Naive B cell (primary cell): ENCODE measurements at regions not wholly inside any gene's neighbourhood (a gene's known extent, or its start where the extent isn't known, plus 50 kb on each side); places are given as distances from the start of the nearest gene placed in this dataset.

Experiments used
- ATAC-seq, 2 donors: fragments of 150-1000 bp; cut with Tn5 transposase; 2 replicates each; pipeline ENCODE4 v1.10.0; 2021; ENCODE audit warnings: low read depth in 2 of 2, mild to moderate bottlenecking in 2 of 2, moderate library complexity in 2 of 2
- DNase-seq: peaks from one replicate; pipeline ENCODE4 v3.0.0; 2022
- H3K27ac Mint-ChIP-seq, 6 donors: one replicate each; pipeline ENCODE4 v1.8.0; 2020 to 2022; ENCODE audit warnings: mild to moderate bottlenecking in 6 of 6, mixed read lengths in 6 of 6, moderate library complexity in 5 of 6, inconsistent platforms in 2 of 6
- H3K27me3 Mint-ChIP-seq, 3 donors: one replicate each; pipeline ENCODE4 v1.8.0; 2021 to 2022; ENCODE audit warnings: mixed read lengths in 3 of 3, mild to moderate bottlenecking in 1 of 3
- H3K36me3 Mint-ChIP-seq, 2 donors: one replicate each; pipeline ENCODE4 v1.8.0; 2020 to 2022; ENCODE audit warnings: mixed read lengths in 2 of 2, inconsistent platforms in 1 of 2, mild to moderate bottlenecking in 1 of 2
- H3K4me1 Mint-ChIP-seq, 3 donors: one replicate each; pipeline ENCODE4 v1.8.0; 2020 to 2022; ENCODE audit warnings: mixed read lengths in 3 of 3, inconsistent platforms in 1 of 3, mild to moderate bottlenecking in 1 of 3, moderate library complexity in 1 of 3
- H3K4me3 Mint-ChIP-seq, 8 donors: one replicate each; pipeline ENCODE4 v1.8.0; 2020 to 2022; ENCODE audit warnings: mild to moderate bottlenecking in 8 of 8, mixed read lengths in 8 of 8, moderate library complexity in 8 of 8, inconsistent platforms in 2 of 8
- H3K9me3 Mint-ChIP-seq, 7 donors: one replicate each; pipeline ENCODE4 v1.8.0; 2020 to 2022; ENCODE audit warnings: mixed read lengths in 7 of 7, mild to moderate bottlenecking in 5 of 7, inconsistent platforms in 2 of 7, moderate library complexity in 1 of 7

GRCh38 chr3:31161889-31162288 is 267.4 kb upstream of the GADL1 start:
- H3K27ac Mint-ChIP-seq, result no peak overlapping the region
- peaks cover 2 to 6% (median 5%) of the 10 kb centered on the region in 3 donors for H3K4me1 Mint-ChIP-seq
- DNase-seq (no peak), ATAC-seq (no peak)
- H3K9me3 Mint-ChIP-seq, result peaks cover 0 to 3% (median 0%) of the 10 kb centered on the region in 7 donors
- no peak overlapping the region for H3K4me3 Mint-ChIP-seq
- H3K36me3 Mint-ChIP-seq, result no peaks in the 10 kb centered on the region
- H3K27me3 Mint-ChIP-seq, result no peaks in the 10 kb centered on the region

GRCh38 chr3:31164381-31164780 is 269.9 kb upstream of the GADL1 start:
- DNase-seq (no peak), ATAC-seq (no peak)
- no peaks in the 10 kb centered on the region for H3K36me3 Mint-ChIP-seq
- H3K4me3 Mint-ChIP-seq, result no peak overlapping the region
- H3K9me3 Mint-ChIP-seq, result no peaks in the 10 kb centered on the region
- no peak overlapping the region for H3K27ac Mint-ChIP-seq
- no peaks in the 10 kb centered on the region for H3K4me1 Mint-ChIP-seq
- peaks cover 0 to 6% (median 0%) of the 10 kb centered on the region in 3 donors for H3K27me3 Mint-ChIP-seq

DNA sequence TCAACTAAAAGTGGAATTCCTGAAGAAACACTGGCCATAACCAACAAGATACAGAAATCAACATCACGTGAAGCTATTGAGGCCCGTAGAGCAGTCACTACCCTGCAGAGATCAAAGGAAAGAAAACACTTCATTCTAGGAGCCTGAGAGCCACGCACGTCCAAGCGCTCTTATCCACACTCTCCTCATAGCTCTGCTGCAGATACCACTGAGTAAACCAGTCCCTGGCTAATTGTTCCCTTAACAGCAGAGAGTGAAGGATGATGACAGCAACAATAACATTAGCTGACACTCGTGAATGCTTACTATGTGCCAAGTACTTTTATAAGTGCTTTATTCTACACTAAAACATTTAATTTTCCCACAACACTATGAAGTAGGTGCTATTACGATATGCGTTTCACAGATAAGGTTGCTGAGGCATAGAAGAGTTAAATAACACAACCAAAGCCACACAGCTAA is 271.0 kb upstream of the GADL1 start:
- no peaks in the 10 kb centered on the region for H3K36me3 Mint-ChIP-seq
- no peak overlapping the region for H3K4me3 Mint-ChIP-seq
- ATAC-seq (no peak), DNase-seq (no peak)
- peaks cover 0 to 6% (median 0%) of the 10 kb centered on the region in 3 donors for H3K27me3 Mint-ChIP-seq
- H3K4me1 Mint-ChIP-seq, result no peaks in the 10 kb centered on the region
- H3K9me3 Mint-ChIP-seq, result no peaks in the 10 kb centered on the region
- H3K27ac Mint-ChIP-seq, result no peak overlapping the region

DNA sequence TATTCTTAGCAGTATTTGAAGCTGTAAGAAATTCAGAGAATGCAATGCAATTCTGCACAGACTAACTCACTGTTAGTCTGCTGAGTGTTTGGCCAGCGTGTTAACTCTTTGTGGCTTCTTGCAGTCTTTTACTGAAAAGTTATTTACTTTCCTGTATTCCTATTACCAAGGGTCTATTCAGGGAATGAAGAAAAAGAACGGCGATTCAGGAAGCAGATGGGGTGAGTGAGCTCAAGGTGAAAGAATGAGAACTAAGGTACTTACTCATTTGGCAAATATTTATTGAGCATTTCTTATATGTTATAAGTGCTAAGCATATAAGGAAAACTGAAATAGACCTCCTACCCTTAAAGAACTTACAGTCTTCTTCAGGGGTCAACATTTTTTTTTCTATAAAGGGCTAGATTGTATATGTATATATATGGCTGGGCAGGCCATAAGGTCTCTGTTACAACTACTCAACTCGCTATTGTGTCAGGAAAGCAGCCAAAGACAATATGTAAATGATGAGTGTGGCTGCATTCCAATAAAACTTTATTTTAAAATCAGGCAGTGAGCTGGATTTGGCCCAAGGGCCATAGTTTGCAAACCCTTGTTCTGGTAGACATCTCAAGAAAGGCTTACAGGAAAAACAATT is 271.9 kb upstream of the GADL1 start:
- no peak for DNase-seq
- peaks cover 0 to 6% (median 0%) of the 10 kb centered on the region in 3 donors for H3K27me3 Mint-ChIP-seq
- no peaks in the 10 kb centered on the region for H3K4me1 Mint-ChIP-seq
- no peak overlapping the region for H3K4me3 Mint-ChIP-seq
- H3K27ac Mint-ChIP-seq, result no peak overlapping the region
- ATAC-seq, result no peak
- H3K9me3 Mint-ChIP-seq, result no peaks in the 10 kb centered on the region
- no peaks in the 10 kb centered on the region for H3K36me3 Mint-ChIP-seq

DNA sequence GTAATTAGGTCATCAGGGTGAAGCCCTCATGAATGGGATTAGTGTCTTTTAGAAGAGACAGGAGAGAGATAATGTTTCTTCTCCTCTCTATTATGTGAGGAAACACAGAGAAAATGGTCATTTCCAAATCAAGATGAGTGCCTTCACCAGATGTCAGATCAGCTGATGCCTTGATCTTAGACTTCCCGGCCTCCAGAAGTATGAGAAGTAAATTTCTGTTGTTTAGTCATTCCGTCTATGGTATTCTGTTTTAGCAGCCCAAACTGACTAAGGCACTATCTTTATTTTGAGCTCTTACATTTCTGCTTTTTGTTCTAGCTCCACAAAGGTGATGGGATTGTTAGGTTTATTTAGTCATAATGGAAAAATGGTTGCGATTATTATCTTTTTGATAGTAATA is 273.2 kb upstream of the GADL1 start:
- no peak for DNase-seq
- peaks cover 0 to 6% (median 0%) of the 10 kb centered on the region in 3 donors for H3K27me3 Mint-ChIP-seq
- H3K27ac Mint-ChIP-seq, result no peak overlapping the region
- H3K9me3 Mint-ChIP-seq, result no peaks in the 10 kb centered on the region
- ATAC-seq, result no peak
- H3K4me1 Mint-ChIP-seq, result no peaks in the 10 kb centered on the region
- H3K36me3 Mint-ChIP-seq, result no peaks in the 10 kb centered on the region
- no peak overlapping the region for H3K4me3 Mint-ChIP-seq

DNA sequence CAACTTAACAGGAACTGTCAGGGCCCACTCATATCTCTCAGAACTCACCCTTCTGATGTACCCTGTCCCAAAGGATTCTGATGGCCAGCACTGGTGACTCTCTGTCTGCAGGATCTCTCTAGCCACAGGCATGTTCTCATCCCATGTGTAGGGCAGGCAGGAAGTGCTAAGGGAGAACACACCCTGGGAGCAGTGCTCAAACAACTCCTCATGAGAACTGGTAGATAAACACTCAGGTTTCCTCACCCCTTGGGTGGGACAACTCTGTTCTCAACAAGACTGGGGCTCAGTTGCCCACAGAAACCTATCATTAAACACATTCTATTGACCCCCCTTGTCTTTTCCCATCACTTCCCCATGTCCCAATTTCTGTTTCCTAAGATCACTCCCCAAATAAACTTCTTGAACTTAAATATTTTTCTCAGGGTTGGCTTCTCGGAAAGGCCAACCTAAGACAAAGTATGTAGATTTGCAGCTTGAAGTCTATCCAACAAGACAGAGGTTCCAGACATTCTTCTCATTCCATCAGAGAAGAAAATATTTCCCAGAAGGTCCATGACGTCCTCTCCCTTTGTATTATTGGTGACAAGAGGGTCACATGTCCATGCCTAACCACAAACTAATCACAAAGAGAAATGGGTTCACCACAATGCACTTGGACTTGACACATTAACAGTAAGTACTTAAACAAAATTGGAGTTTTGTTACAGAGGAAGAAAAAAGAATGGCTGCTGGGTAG is 276.6 kb upstream of the GADL1 start:
- H3K27me3 Mint-ChIP-seq, result peaks cover 0 to 6% (median 0%) of the 10 kb centered on the region in 3 donors

GRCh38 chr3:31172336-31172735 is 277.9 kb upstream of the GADL1 start:
- H3K4me1 Mint-ChIP-seq, result no peaks in the 10 kb centered on the region
- peaks cover 0 to 6% (median 0%) of the 10 kb centered on the region in 3 donors for H3K27me3 Mint-ChIP-seq
- ATAC-seq (no peak), DNase-seq (no peak)
- H3K27ac Mint-ChIP-seq, result peak overlapping the region in 1 of 6 donors; percentile 4
- H3K36me3 Mint-ChIP-seq, result no peaks in the 10 kb centered on the region
- no peaks in the 10 kb centered on the region for H3K9me3 Mint-ChIP-seq
- H3K4me3 Mint-ChIP-seq, result no peak overlapping the region

More for the DNA sequence above, 276.6 kb upstream of the GADL1 start:
- DNase-seq (no peak), ATAC-seq (no peak)
- Mint-ChIP-seq H3K9me3 (no peaks in the 10 kb centered on the region), H3K4me1 (no peaks in the 10 kb centered on the region), H3K4me3 (no peak overlapping the region), H3K36me3 (no peaks in the 10 kb centered on the region), H3K27ac (peak overlapping the region in 1 of 6 donors; percentile 54)

DNA sequence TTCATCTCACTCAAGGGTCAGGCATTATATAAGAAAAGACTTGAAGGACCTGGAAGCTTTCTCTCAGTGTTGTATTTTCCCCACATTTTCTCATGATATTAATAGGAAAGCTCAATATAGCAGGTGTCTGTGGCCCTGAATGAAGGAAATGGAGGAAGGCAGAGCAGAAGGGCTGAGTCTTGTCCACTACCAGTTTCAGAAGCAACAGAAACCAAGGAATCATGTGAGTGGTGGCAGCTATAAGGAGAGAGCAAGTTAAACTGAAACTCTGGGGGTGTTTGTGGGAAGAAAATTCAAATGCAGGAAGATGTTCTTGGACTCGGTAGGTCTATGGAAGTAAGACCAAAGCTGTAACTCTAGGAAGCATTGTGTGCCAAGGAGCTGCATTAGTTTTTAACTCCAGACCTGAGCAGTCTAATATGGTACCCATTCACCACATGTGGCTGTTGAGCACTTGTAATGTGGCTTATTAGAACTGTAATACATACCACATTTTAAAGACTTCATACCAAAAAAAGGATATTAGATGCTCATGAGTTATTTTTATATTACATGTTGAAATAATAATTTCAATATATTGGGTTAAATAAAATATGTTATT is 278.8 kb upstream of the GADL1 start:
- no peaks in the 10 kb centered on the region for H3K36me3 Mint-ChIP-seq
- H3K27ac Mint-ChIP-seq, result peak overlapping the region in 1 of 6 donors; percentile 5
- DNase-seq (no peak), ATAC-seq (no peak)
- H3K27me3 Mint-ChIP-seq, result no peaks in the 10 kb centered on the region
- no peak overlapping the region for H3K4me3 Mint-ChIP-seq
- H3K9me3 Mint-ChIP-seq, result no peaks in the 10 kb centered on the region
- H3K4me1 Mint-ChIP-seq, result peaks cover 0 to 4% (median 0%) of the 10 kb centered on the region in 3 donors

DNA sequence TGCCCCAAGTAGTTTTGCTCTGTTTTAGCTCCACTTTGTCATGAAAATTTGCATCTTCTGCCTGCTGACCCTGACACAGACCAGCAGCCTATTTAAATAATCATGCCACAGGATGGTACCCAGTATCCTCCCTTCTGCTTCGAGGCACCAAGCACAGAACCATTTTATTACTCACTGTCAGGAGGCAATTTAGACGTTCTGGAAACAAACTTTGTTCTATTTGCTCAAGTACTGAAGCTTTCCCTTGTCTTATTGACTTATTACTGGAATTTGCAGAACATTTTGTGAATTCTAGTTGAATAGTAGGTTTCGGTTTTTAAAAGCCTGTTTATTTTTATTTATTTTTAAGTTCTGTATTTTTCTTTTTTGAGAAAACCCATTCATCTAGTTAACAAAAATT is 279.6 kb upstream of the GADL1 start:
- peaks cover 0 to 11% (median 5%) of the 10 kb centered on the region in 3 donors for H3K4me1 Mint-ChIP-seq
- no peak overlapping the region for H3K4me3 Mint-ChIP-seq
- ATAC-seq (no peak), DNase-seq (no peak)
- no peak overlapping the region for H3K27ac Mint-ChIP-seq
- H3K36me3 Mint-ChIP-seq, result no peaks in the 10 kb centered on the region
- no peaks in the 10 kb centered on the region for H3K9me3 Mint-ChIP-seq
- no peaks in the 10 kb centered on the region for H3K27me3 Mint-ChIP-seq

GRCh38 chr3:31176045-31176444 is 281.6 kb upstream of the GADL1 start:
- H3K27me3 Mint-ChIP-seq, result no peaks in the 10 kb centered on the region
- H3K4me1 Mint-ChIP-seq, result peaks cover 0 to 11% (median 5%) of the 10 kb centered on the region in 3 donors
- ATAC-seq, result no peak
- no peak for DNase-seq
- H3K36me3 Mint-ChIP-seq, result no peaks in the 10 kb centered on the region
- H3K9me3 Mint-ChIP-seq, result peaks cover 0 to 6% (median 0%) of the 10 kb centered on the region in 7 donors
- no peak overlapping the region for H3K4me3 Mint-ChIP-seq
- H3K27ac Mint-ChIP-seq, result peak overlapping the region in 1 of 6 donors; percentile 3

DNA sequence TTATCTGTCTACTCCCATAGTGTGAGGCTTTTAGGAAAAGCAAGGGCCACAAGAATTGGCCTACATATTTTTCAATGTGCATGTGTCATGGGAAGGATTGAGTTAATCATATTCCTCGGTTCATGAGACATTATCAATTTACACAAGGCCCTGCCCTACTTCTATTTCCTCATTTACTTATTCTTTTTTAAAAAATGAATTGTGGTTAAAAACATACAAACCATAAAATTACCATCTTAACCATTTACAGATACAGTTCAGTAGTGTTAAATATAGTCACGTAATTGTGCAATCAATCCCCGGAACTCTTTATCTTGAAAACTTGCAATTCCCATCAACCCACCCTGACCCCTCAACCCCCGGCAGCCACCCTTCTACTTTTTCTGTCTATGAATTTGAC is 284.0 kb upstream of the GADL1 start:
- H3K27ac Mint-ChIP-seq, result peak overlapping the region in 1 of 6 donors; percentile 17
- H3K4me3 Mint-ChIP-seq, result no peak overlapping the region
- no peaks in the 10 kb centered on the region for H3K27me3 Mint-ChIP-seq
- ATAC-seq (no peak), DNase-seq (no peak)
- H3K36me3 Mint-ChIP-seq, result no peaks in the 10 kb centered on the region
- H3K4me1 Mint-ChIP-seq, result peaks cover 0 to 11% (median 5%) of the 10 kb centered on the region in 3 donors
- H3K9me3 Mint-ChIP-seq, result peaks cover 0 to 6% (median 0%) of the 10 kb centered on the region in 7 donors

GRCh38 chr3:31179768-31180167 is 285.3 kb upstream of the GADL1 start:
- no peak for ATAC-seq
- Mint-ChIP-seq H3K36me3 (no peaks in the 10 kb centered on the region), H3K4me1 (peaks cover 0 to 11% (median 5%) of the 10 kb centered on the region in 3 donors)

GRCh38 chr3:31180274-31180673 is 285.8 kb upstream of the GADL1 start:
- DNase-seq (no peak), ATAC-seq (no peak)
- Mint-ChIP-seq H3K36me3 (no peaks in the 10 kb centered on the region), H3K27ac (peak overlapping the region in 1 of 6 donors; percentile 17), H3K9me3 (peaks cover 0 to 6% (median 0%) of the 10 kb centered on the region in 7 donors), H3K4me3 (no peak overlapping the region), H3K27me3 (no peaks in the 10 kb centered on the region), H3K4me1 (peaks cover 0 to 11% (median 5%) of the 10 kb centered on the region in 3 donors)

More at GRCh38 chr3:31179768-31180167, 285.3 kb upstream of the GADL1 start:
- peaks cover 0 to 6% (median 0%) of the 10 kb centered on the region in 7 donors for H3K9me3 Mint-ChIP-seq
- no peak overlapping the region for H3K27ac Mint-ChIP-seq
- no peak for DNase-seq
- H3K4me3 Mint-ChIP-seq, result no peak overlapping the region
- H3K27me3 Mint-ChIP-seq, result no peaks in the 10 kb centered on the region
